OCI-LY3 (cell line): ENCODE measurements at regions not wholly inside any gene's neighbourhood (a gene's known extent, or its start where the extent isn't known, plus 50 kb on each side); places are given as distances from the start of the nearest gene placed in this dataset.
"Not testable (repeated sequence)": the region's sequence is repeated elsewhere in the genome, so short reads cannot be mapped to it uniquely, and the experiment has no call there.

Experiments
- H2AFZ ChIP-seq: fragments of 200-600, 300-600 bp; shearing (Covaris generic); 2 replicates; pipeline ENCODE4 v1.6.0; 2014; ENCODE audit warnings: antibody characterized with exemption, low read depth, low read length
- H3K27ac ChIP-seq: fragments of 200-600, 300-600 bp; sonication (generic); 2 replicates; pipeline ENCODE4 v1.5.1; 2014; ENCODE audit warnings: mild to moderate bottlenecking, low read length, moderate library complexity, mixed read lengths
- H3K27me3 ChIP-seq: fragments of 200-600, 300-600 bp; sonication (generic); 2 replicates; pipeline ENCODE4 v1.6.1; 2014; ENCODE audit warnings: low read depth, low read length, mixed read lengths
- H3K36me3 ChIP-seq: fragments of 200-600, 300-600 bp; sonication (generic); replicated peaks from 2 replicates; pipeline ENCODE3; 2014; ENCODE audit warnings: low read depth, low read length, mixed read lengths
- H3K4me1 ChIP-seq: fragments of 300-600, 200-600 bp; sonication (generic); 2 replicates; pipeline ENCODE4 v1.6.1; 2014; ENCODE audit warnings: low read length, mixed read lengths
- H3K4me2 ChIP-seq: fragments of 200-600, 300-600 bp; sonication (generic); 2 replicates; pipeline ENCODE4 v1.6.1; 2014; ENCODE audit warnings: low read length, mixed read lengths
- H3K4me3 ChIP-seq: fragments of 300-600, 200-600 bp; sonication (generic); 2 replicates; pipeline ENCODE4 v1.5.1; 2014; ENCODE audit warnings: antibody characterized with exemption, mild to moderate bottlenecking, low read length, moderate library complexity
- H3K79me2 ChIP-seq: fragments of 300-600, 200-600 bp; shearing (Covaris generic); 2 replicates; pipeline ENCODE4 v1.6.1; 2014; ENCODE audit warnings: mild to moderate bottlenecking, low read length, mixed read lengths
- H3K9ac ChIP-seq: fragments of 300-600, 200-600 bp; shearing (Covaris generic); 2 replicates; pipeline ENCODE4 v1.6.0; 2014; ENCODE audit warnings: mild to moderate bottlenecking, low read length, moderate library complexity
- H3K9me3 ChIP-seq: fragments of 200-600, 300-600 bp; shearing (Covaris generic); 2 replicates; pipeline ENCODE4 v1.6.1; 2014; ENCODE audit warnings: low read length, mixed read lengths; ENCODE audit not compliant: insufficient read depth
- H4K20me1 ChIP-seq: fragments of 200-600, 300-600 bp; sonication (generic); 2 replicates; pipeline ENCODE4 v1.6.1; 2016; ENCODE audit warnings: low read length, mixed read lengths; ENCODE audit not compliant: insufficient read depth
- EZH2phosphoT487 ChIP-seq: fragments of 200-600 bp; shearing (Covaris generic); IDR thresholded peaks from 2 replicates; pipeline ENCODE4 v1.6.1; 2018; ENCODE audit warnings: antibody characterized with exemption, mixed run types, low read depth
- TF ChIP-seq, protein P1 (sequence below): fragments of 200-600, 300-600 bp; sonication (generic); IDR thresholded peaks from 2 replicates; pipeline ENCODE4 v1.5.1; 2014; ENCODE audit warnings: antibody characterized with exemption, low read length, low read depth

GRCh38 chr6:19603721-19604120, 233.4 kb upstream of the ID4 start:
- Histone ChIP-seq H3K9ac (no peak overlapping the region), H2AFZ (no peak overlapping the region), H3K9me3 (no peaks in the 10 kb centered on the region), H3K27ac (no peak overlapping the region), H3K27me3 (peaks cover 6% of the 10 kb centered on the region; the same call in 1 of the 2 replicates), H3K36me3 (no peaks in the 10 kb centered on the region), H3K4me2 (no peak overlapping the region), H3K4me1 (no peaks in the 10 kb centered on the region), H4K20me1 (no peaks in the 10 kb centered on the region), H3K79me2 (no peaks in the 10 kb centered on the region), H3K4me3 (no peak overlapping the region)
- TF ChIP-seq, protein P1, sequence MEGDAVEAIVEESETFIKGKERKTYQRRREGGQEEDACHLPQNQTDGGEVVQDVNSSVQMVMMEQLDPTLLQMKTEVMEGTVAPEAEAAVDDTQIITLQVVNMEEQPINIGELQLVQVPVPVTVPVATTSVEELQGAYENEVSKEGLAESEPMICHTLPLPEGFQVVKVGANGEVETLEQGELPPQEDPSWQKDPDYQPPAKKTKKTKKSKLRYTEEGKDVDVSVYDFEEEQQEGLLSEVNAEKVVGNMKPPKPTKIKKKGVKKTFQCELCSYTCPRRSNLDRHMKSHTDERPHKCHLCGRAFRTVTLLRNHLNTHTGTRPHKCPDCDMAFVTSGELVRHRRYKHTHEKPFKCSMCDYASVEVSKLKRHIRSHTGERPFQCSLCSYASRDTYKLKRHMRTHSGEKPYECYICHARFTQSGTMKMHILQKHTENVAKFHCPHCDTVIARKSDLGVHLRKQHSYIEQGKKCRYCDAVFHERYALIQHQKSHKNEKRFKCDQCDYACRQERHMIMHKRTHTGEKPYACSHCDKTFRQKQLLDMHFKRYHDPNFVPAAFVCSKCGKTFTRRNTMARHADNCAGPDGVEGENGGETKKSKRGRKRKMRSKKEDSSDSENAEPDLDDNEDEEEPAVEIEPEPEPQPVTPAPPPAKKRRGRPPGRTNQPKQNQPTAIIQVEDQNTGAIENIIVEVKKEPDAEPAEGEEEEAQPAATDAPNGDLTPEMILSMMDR = no peak
- no peak for TF ChIP-seq EZH2phosphoT487

GRCh38 chr6:19605624-19606023, 231.5 kb upstream of the ID4 start:
- no peak overlapping the region for H3K27ac ChIP-seq
- H3K79me2 ChIP-seq = no peaks in the 10 kb centered on the region
- H3K9me3 ChIP-seq = no peaks in the 10 kb centered on the region
- H3K4me2 ChIP-seq = no peak overlapping the region
- no peaks in the 10 kb centered on the region for H3K4me1 ChIP-seq
- H3K36me3 ChIP-seq = no peaks in the 10 kb centered on the region
- H3K9ac ChIP-seq = no peak overlapping the region
- no peak overlapping the region for H2AFZ ChIP-seq
- TF ChIP-seq EZH2phosphoT487 = no peak
- TF ChIP-seq, protein P1 = no peak
- H3K27me3 ChIP-seq = no peaks in the 10 kb centered on the region
- no peaks in the 10 kb centered on the region for H4K20me1 ChIP-seq
- no peak overlapping the region for H3K4me3 ChIP-seq

GRCh38 chr6:19608546-19608945, 228.6 kb upstream of the ID4 start:
- Histone ChIP-seq H3K4me1 (no peaks in the 10 kb centered on the region), H3K79me2 (no peaks in the 10 kb centered on the region), H2AFZ (no peak overlapping the region), H3K9ac (no peak overlapping the region), H3K36me3 (no peaks in the 10 kb centered on the region), H4K20me1 (no peaks in the 10 kb centered on the region), H3K27me3 (no peaks in the 10 kb centered on the region), H3K4me3 (no peak overlapping the region), H3K9me3 (no peaks in the 10 kb centered on the region), H3K27ac (no peak overlapping the region), H3K4me2 (no peak overlapping the region)
- TF ChIP-seq, protein P1 = no peak
- no peak for TF ChIP-seq EZH2phosphoT487

DNA sequence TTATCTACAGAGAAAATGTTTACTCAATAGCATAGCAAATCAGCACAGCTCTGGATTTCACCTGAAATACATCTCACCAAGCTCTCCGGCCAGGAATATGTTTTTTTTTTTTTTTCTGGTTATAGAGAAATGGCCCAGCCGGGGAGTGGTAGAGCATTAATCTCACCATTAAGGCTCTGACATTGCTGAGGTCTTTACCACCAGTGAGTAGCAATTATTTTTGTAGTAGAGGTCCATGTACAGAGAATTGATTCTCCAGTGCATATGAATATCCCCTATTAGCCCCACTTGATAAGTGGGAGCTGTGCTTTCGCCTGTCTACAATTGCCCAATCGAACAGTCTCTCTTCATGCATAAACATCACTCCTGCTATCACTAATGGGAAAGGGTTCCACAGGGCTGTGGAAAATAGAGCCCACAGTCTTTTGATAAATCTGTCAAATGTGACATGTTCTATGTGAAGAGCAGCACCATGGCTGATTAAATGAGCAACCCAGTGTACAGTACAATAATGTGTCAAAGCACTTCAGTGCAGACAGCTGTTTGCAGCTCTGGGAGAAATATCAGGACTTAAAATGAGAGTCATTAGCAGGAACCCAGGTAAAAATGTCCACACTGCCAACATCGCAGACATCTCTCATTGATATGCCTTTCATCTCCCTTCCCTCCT, 227.1 kb upstream of the ID4 start:
- Histone ChIP-seq H3K27me3 (no peaks in the 10 kb centered on the region), H3K9me3 (no peaks in the 10 kb centered on the region), H3K9ac (no peak overlapping the region), H3K36me3 (no peaks in the 10 kb centered on the region), H3K4me1 (no peaks in the 10 kb centered on the region), H3K79me2 (no peaks in the 10 kb centered on the region), H4K20me1 (no peaks in the 10 kb centered on the region), H2AFZ (no peak overlapping the region), H3K4me3 (no peak overlapping the region), H3K4me2 (no peak overlapping the region), H3K27ac (no peak overlapping the region)
- no peak for TF ChIP-seq EZH2phosphoT487
- TF ChIP-seq, protein P1 = no peak

GRCh38 chr6:19612672-19613466, 224.3 kb upstream of the ID4 start:
- H3K4me2 ChIP-seq, H4K20me1 ChIP-seq, H3K4me3 ChIP-seq, H3K4me1 ChIP-seq, H3K27ac ChIP-seq, H3K36me3 ChIP-seq, H3K27me3 ChIP-seq, H3K9me3 ChIP-seq, H2AFZ ChIP-seq, H3K9ac ChIP-seq, H3K79me2 ChIP-seq: not testable (repeated sequence)
